ENCODE measurements at regions not wholly inside any gene's neighbourhood (a gene's known extent, or its start where the extent isn't known, plus 50 kb on each side); places are given as distances from the start of the nearest gene placed in this dataset.

DNA sequence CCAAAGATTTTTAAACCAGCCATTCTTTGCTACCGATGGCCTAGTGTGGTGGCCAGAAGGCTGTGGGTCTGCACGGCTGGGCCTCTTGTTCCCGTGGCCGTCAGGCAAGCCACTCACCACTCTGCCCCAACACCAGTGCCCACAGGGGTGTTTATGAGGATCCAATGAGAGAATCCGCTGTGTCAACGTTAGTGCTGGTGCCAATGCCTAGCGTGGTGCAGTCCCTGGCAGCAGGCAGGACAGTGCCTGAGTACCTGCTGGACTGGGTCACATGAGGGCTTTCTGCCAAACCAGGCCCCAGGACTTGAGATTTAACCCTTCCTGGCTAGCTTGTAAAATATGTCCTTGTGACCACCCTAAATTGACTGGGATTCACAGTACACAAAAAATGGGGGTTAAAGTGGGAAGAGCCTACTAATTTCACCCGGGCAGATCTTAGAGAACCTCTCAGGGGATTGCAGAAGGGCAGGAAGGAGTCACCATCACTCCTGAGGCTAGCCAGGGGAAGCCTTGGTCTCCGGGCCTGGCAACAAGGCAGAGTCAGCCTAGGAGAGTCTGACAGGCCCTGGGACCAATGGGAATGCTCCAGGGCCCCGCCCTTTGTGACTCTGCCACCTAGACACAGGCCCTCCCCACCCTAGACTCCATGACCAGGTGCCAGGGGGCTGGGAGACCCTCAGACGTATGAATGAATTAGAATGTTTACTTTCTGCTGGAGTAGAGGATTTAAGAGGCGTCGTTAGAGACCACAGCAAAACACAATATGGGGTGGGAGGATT, 63.2 kb upstream of the FSTL4 start:
- TF ChIP-seq, protein P1, sequence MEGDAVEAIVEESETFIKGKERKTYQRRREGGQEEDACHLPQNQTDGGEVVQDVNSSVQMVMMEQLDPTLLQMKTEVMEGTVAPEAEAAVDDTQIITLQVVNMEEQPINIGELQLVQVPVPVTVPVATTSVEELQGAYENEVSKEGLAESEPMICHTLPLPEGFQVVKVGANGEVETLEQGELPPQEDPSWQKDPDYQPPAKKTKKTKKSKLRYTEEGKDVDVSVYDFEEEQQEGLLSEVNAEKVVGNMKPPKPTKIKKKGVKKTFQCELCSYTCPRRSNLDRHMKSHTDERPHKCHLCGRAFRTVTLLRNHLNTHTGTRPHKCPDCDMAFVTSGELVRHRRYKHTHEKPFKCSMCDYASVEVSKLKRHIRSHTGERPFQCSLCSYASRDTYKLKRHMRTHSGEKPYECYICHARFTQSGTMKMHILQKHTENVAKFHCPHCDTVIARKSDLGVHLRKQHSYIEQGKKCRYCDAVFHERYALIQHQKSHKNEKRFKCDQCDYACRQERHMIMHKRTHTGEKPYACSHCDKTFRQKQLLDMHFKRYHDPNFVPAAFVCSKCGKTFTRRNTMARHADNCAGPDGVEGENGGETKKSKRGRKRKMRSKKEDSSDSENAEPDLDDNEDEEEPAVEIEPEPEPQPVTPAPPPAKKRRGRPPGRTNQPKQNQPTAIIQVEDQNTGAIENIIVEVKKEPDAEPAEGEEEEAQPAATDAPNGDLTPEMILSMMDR (IDR thresholded peaks at IDR 0.05; ENCODE audit: low read depth, low read length, poor library complexity, severe bottlenecking), result no peak
- TF ChIP-seq EZH2phosphoT487 (IDR thresholded peaks at IDR 0.05; ENCODE audit: borderline replicate concordance, low read length), result no peak
